ENCODE measurements at regions not wholly inside any gene's neighbourhood (a gene's known extent, or its start where the extent isn't known, plus 50 kb on each side); places are given as distances from the start of the nearest gene placed in this dataset.

DNA sequence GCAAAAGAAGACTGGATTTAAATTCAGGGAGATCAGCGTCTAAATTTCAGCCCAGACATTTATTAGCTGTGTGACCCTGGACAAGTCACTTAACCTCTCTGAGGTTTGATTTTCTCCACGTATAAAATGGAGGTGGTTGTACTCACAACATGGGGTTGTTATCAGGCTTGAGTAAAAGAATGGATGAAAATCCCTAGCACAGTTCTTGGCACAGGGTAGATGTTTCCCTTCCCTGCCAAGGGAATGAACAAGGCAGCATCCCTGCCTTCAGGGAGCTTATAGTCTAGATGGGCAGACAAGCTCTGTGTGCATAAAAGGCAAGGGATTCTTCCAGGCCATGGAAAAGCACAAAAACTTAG, 50.2 kb upstream of the MRPS22 start:
- no peak overlapping the region for H3K4me3 Mint-ChIP-seq
- no peak overlapping the region for H3K27ac Mint-ChIP-seq (ENCODE audit: unreplicated experiment)
- no peaks in the 10 kb centered on the region for H3K36me3 Mint-ChIP-seq (ENCODE audit: low read depth)
- H3K9me3 Mint-ChIP-seq: no peaks in the 10 kb centered on the region
- DNase-seq (ENCODE audit: low read depth, low spot score): no peak
- peaks cover 9% of the 10 kb centered on the region for H3K4me1 Mint-ChIP-seq
- TF ChIP-seq, protein P1, sequence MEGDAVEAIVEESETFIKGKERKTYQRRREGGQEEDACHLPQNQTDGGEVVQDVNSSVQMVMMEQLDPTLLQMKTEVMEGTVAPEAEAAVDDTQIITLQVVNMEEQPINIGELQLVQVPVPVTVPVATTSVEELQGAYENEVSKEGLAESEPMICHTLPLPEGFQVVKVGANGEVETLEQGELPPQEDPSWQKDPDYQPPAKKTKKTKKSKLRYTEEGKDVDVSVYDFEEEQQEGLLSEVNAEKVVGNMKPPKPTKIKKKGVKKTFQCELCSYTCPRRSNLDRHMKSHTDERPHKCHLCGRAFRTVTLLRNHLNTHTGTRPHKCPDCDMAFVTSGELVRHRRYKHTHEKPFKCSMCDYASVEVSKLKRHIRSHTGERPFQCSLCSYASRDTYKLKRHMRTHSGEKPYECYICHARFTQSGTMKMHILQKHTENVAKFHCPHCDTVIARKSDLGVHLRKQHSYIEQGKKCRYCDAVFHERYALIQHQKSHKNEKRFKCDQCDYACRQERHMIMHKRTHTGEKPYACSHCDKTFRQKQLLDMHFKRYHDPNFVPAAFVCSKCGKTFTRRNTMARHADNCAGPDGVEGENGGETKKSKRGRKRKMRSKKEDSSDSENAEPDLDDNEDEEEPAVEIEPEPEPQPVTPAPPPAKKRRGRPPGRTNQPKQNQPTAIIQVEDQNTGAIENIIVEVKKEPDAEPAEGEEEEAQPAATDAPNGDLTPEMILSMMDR (conservative IDR thresholded peaks at IDR 0.05): no peak
- H3K27me3 Mint-ChIP-seq (ENCODE audit: low read depth): no peaks in the 10 kb centered on the region

Data from neural crest cell (in vitro differentiated cells).